ENCODE measurements at regions not wholly inside any gene's neighbourhood (a gene's known extent, or its start where the extent isn't known, plus 50 kb on each side); places are given as distances from the start of the nearest gene placed in this dataset.
A peak's percentile ranks its signal among the peaks of the same experiment; 100 is the strongest.

DNA sequence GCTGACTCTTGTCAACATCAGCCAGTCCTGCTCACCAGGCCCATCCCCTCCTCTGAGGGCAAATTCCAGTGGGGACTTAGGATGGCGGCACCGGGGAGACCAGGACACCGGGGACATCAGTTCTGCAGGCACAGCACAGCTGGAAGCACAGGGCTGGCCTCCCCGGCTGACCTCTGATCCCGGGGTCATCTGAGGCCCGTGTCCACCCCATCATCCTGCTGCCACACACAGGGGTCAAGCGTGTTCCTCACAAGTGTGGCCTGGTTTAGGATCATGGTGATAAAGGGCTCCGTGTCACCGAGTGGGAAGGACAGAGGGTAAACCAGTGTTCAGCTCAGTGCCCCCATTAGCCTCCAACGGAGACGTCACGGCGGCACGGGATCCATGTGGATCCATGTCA is 58.1 kb upstream of the CTDP1 start:
- CTCF ChIA-PET, result no interaction called here
- H3K9me3 Mint-ChIP-seq, result no peaks in the 10 kb centered on the region
- H3K27ac ChIP-seq (ENCODE audit: low read depth in 1 of 2, low read length in 2 of 2), result no peak overlapping the region
- H3K27me3 ChIP-seq (ENCODE audit: control insufficient read depth in 1 of 2, insufficient read depth in 2 of 2, low read length in 2 of 2), result peaks cover 0 to 3% of the 10 kb centered on the region in 2 experiments
- H3K36me3 Mint-ChIP-seq (ENCODE audit: low read depth), result no peaks in the 10 kb centered on the region
- H3K9me3 ChIP-seq (ENCODE audit: control insufficient read depth in 1 of 2, insufficient read depth in 1 of 2, low read length in 2 of 2), result peaks cover 0 to 11% of the 10 kb centered on the region in 2 experiments
- H3K4me1 ChIP-seq (ENCODE audit: insufficient read depth, low read length), result peaks cover 4% of the 10 kb centered on the region
- H3K27ac Mint-ChIP-seq, result no peak overlapping the region
- no peak overlapping the region for H3K4me3 Mint-ChIP-seq
- intact Hi-C loops (cut with DNase I, micrococcal nuclease), result no loop called here
- H3K27me3 Mint-ChIP-seq, result peaks cover 17% of the 10 kb centered on the region
- POLR2A ChIA-PET, result no interaction called here
- no peak for DNase-seq
- TF ChIP-seq, protein P1, sequence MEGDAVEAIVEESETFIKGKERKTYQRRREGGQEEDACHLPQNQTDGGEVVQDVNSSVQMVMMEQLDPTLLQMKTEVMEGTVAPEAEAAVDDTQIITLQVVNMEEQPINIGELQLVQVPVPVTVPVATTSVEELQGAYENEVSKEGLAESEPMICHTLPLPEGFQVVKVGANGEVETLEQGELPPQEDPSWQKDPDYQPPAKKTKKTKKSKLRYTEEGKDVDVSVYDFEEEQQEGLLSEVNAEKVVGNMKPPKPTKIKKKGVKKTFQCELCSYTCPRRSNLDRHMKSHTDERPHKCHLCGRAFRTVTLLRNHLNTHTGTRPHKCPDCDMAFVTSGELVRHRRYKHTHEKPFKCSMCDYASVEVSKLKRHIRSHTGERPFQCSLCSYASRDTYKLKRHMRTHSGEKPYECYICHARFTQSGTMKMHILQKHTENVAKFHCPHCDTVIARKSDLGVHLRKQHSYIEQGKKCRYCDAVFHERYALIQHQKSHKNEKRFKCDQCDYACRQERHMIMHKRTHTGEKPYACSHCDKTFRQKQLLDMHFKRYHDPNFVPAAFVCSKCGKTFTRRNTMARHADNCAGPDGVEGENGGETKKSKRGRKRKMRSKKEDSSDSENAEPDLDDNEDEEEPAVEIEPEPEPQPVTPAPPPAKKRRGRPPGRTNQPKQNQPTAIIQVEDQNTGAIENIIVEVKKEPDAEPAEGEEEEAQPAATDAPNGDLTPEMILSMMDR (IDR thresholded peaks at IDR 0.05), result no peak
- H3K36me3 ChIP-seq (ENCODE audit: insufficient read depth, low read length), result no peaks in the 10 kb centered on the region
- H3K4me3 ChIP-seq (ENCODE audit: low read length), result no peak overlapping the region
- no peaks in the 10 kb centered on the region for H3K4me1 Mint-ChIP-seq (ENCODE audit: low read depth)
- ATAC-seq (ENCODE audit: poor library complexity), result no peak

DNA sequence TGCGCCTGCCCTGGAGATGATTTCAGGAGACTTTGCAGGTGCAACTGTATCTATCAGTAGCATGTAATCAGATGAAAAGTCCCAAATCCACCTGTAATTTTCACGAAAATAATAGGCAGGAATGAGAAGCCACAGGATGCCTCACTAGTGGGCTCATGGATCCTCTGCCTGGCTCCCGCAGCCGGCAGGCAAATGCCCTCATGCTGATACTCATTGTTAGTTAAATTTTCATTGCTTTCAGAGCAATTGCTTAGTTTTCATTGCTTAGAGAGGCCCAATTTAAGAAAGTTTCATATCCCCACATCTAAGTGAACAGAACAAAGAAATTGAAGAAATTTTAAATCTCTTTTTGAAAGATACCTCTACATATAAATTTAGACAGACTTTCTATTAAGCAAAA is 57.6 kb upstream of the CTDP1 start:
- H3K9me3 Mint-ChIP-seq, result no peaks in the 10 kb centered on the region
- ATAC-seq (ENCODE audit: poor library complexity), result no peak
- H3K36me3 Mint-ChIP-seq (ENCODE audit: low read depth), result no peaks in the 10 kb centered on the region
- CTCF ChIA-PET, result no interaction called here
- H3K4me3 Mint-ChIP-seq, result no peak overlapping the region
- POLR2A ChIA-PET, result no interaction called here
- H3K27me3 ChIP-seq (ENCODE audit: control insufficient read depth in 1 of 2, insufficient read depth in 2 of 2, low read length in 2 of 2), result peaks cover 0 to 3% of the 10 kb centered on the region in 2 experiments
- H3K4me1 ChIP-seq (ENCODE audit: insufficient read depth, low read length), result no peaks in the 10 kb centered on the region
- no peak overlapping the region for H3K27ac Mint-ChIP-seq
- DNase-seq, result no peak
- no peak overlapping the region for H3K4me3 ChIP-seq (ENCODE audit: low read length)
- no peak overlapping the region for H3K27ac ChIP-seq (ENCODE audit: low read depth in 1 of 2, low read length in 2 of 2)
- H3K36me3 ChIP-seq (ENCODE audit: insufficient read depth, low read length), result no peaks in the 10 kb centered on the region
- peaks cover 17% of the 10 kb centered on the region for H3K27me3 Mint-ChIP-seq
- H3K4me1 Mint-ChIP-seq (ENCODE audit: low read depth), result no peaks in the 10 kb centered on the region
- intact Hi-C loops (cut with DNase I, micrococcal nuclease), result no loop called here
- peaks cover 0 to 6% of the 10 kb centered on the region in 2 experiments for H3K9me3 ChIP-seq (ENCODE audit: control insufficient read depth in 1 of 2, insufficient read depth in 1 of 2, low read length in 2 of 2)
- TF ChIP-seq, protein P1 (IDR thresholded peaks at IDR 0.05), result no peak

DNA sequence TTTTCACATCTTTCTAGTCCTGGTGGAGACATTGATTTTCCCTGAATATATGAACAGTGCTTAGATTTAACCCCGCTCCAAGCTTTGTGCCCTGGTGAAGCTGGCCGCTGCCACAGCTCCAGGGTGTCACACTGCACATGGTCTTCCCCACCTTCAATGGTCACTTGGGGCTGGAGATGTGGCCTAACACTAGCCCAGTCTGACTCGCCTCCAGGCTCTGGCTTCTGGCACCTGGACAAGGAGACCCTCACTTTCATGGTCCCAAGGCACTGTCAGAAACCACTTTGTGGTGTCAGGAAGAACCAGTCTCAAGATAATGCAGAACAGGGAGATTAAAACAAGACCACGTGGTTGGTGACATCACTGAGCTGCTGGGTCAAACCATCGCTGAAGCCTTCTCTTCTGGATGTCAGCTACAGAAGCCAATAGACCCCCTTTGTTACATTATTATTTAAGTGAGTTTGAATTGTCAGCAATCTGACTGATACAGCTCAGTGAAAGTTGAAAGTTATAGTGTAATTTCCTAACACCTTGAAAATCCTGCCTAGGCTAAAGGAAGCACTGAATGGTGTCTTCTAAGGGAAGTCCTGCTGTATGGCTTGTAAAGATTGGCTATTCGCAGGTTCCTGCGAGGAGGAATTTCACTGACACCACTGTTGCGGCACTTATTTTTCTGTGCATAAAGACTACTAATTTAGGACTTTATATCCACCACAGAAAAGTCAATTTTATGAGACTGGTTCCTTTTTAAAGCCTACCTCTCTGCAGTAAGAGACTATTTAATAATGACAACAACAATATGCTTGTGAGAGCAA is 55.0 kb upstream of the CTDP1 start:
- Histone ChIP-seq H3K36me3 (ENCODE audit: insufficient read depth, low read length) (no peaks in the 10 kb centered on the region), H3K4me1 (ENCODE audit: insufficient read depth, low read length) (no peaks in the 10 kb centered on the region), H3K4me3 (ENCODE audit: low read length) (no peak overlapping the region), H3K27me3 (ENCODE audit: control insufficient read depth in 1 of 2, insufficient read depth in 2 of 2, low read length in 2 of 2) (peaks cover 0 to 6% of the 10 kb centered on the region in 2 experiments), H3K9me3 (ENCODE audit: control insufficient read depth in 1 of 2, insufficient read depth in 1 of 2, low read length in 2 of 2) (no peaks in the 10 kb centered on the region), H3K27ac (ENCODE audit: low read depth in 1 of 2, low read length in 2 of 2) (no peak overlapping the region)
- H3K27me3 Mint-ChIP-seq, result peaks cover 17% of the 10 kb centered on the region
- no peaks in the 10 kb centered on the region for H3K4me1 Mint-ChIP-seq (ENCODE audit: low read depth)
- H3K4me3 Mint-ChIP-seq, result no peak overlapping the region
- TF ChIP-seq, protein P1 (IDR thresholded peaks at IDR 0.05), result no peak
- ChIA-PET CTCF (no interaction called here), POLR2A (interaction anchor here (0.6 kb wide), 1 partner anchor 556 kb away, joined by 3 read pairs; no protein-coding TSS in a partner anchor)
- intact Hi-C loops (cut with DNase I, micrococcal nuclease), result no loop called here
- H3K27ac Mint-ChIP-seq, result no peak overlapping the region
- no peaks in the 10 kb centered on the region for H3K36me3 Mint-ChIP-seq (ENCODE audit: low read depth)
- DNase-seq (peak in 1 of 14 experiments; percentile 22), ATAC-seq (ENCODE audit: poor library complexity) (no peak)
- no peaks in the 10 kb centered on the region for H3K9me3 Mint-ChIP-seq
